Osteoblast (primary cell): ENCODE measurements at regions not wholly inside any gene's neighbourhood (a gene's known extent, or its start where the extent isn't known, plus 50 kb on each side); places are given as distances from the start of the nearest gene placed in this dataset.
"Not testable (repeated sequence)": the region's sequence is repeated elsewhere in the genome, so short reads cannot be mapped to it uniquely, and the experiment has no call there.

Source experiments
- DNase-seq: peaks from one replicate; pipeline ENCODE4 v3.0.0; 2011; ENCODE audit warnings: low spot score, mixed read lengths; ENCODE audit not compliant: insufficient read length; ENCODE audit errors: missing footprints
- H2AFZ ChIP-seq: 2 replicates; pipeline ENCODE4 v1.6.0; 2011; ENCODE audit warnings: mild to moderate bottlenecking, low read length
- H3K27ac ChIP-seq: 2 replicates; pipeline ENCODE4 v1.5.1; 2011; ENCODE audit warnings: mild to moderate bottlenecking, low read depth, low read length, moderate library complexity
- H3K27me3 ChIP-seq: 2 replicates; pipeline ENCODE4 v1.6.0; 2012; ENCODE audit warnings: mild to moderate bottlenecking, control low read depth, inconsistent platforms, low read length, moderate library complexity; ENCODE audit not compliant: insufficient read depth
- H3K36me3 ChIP-seq: 2 replicates; pipeline ENCODE4 v1.5.1; 2011; ENCODE audit warnings: mild to moderate bottlenecking, low read length, control low read depth, moderate library complexity; ENCODE audit not compliant: insufficient read depth
- H3K4me1 ChIP-seq: 2 replicates; pipeline ENCODE4 v1.5.1; 2011; ENCODE audit warnings: mild to moderate bottlenecking, low read length, control low read depth, moderate library complexity; ENCODE audit not compliant: insufficient read depth
- H3K4me2 ChIP-seq: 2 replicates; pipeline ENCODE4 v1.6.0; 2011; ENCODE audit warnings: mild to moderate bottlenecking, low read length; ENCODE audit not compliant: insufficient read depth
- H3K4me3 ChIP-seq: fragments of 200-600 bp; sonication (generic); 3 replicates; pipeline ENCODE4 v1.5.1; 2012; ENCODE audit warnings: mild to moderate bottlenecking, low read length, inconsistent platforms; ENCODE audit not compliant: insufficient read depth
- H3K79me2 ChIP-seq: 2 replicates; pipeline ENCODE4 v1.6.0; 2012; ENCODE audit warnings: mild to moderate bottlenecking, low read length, control low read depth, inconsistent platforms; ENCODE audit not compliant: insufficient read depth
- H3K9me3 ChIP-seq: 2 replicates; pipeline ENCODE4 v1.5.1; 2011; ENCODE audit warnings: low read depth, low read length, control low read depth
- H4K20me1 ChIP-seq: 2 replicates; pipeline ENCODE4 v1.6.0; 2012; ENCODE audit warnings: mild to moderate bottlenecking, low read length, control low read depth; ENCODE audit not compliant: insufficient read depth
- CTCF ChIP-seq: IDR thresholded peaks from 2 replicates; pipeline ENCODE4 v1.5.1; 2011; ENCODE audit warnings: mild to moderate bottlenecking, low read depth, low read length, moderate library complexity; ENCODE audit errors: extremely low read depth

GRCh38 chr12:47610686-47611252, 95.1 kb downstream of the RPAP3 start:
- Histone ChIP-seq H3K9me3 (no peaks in the 10 kb centered on the region), H3K36me3 (no peaks in the 10 kb centered on the region), H3K4me3 (no peak overlapping the region), H3K4me2 (no peak overlapping the region), H3K27me3 (no peaks in the 10 kb centered on the region), H3K4me1 (no peaks in the 10 kb centered on the region), H3K27ac (no peak overlapping the region), H2AFZ (no peak overlapping the region), H4K20me1 (no peaks in the 10 kb centered on the region), H3K79me2 (no peaks in the 10 kb centered on the region)
- TF ChIP-seq CTCF = no peak
- DNase-seq = no peak

GRCh38 chr12:47609806-47610205, 96.0 kb downstream of the RPAP3 start:
- Histone ChIP-seq H3K27me3 (no peaks in the 10 kb centered on the region), H2AFZ (no peak overlapping the region), H3K4me2 (no peak overlapping the region), H3K4me3 (no peak overlapping the region), H3K4me1 (peaks cover 2% of the 10 kb centered on the region), H3K36me3 (no peaks in the 10 kb centered on the region), H3K27ac (no peak overlapping the region), H4K20me1 (no peaks in the 10 kb centered on the region), H3K79me2 (no peaks in the 10 kb centered on the region), H3K9me3 (no peaks in the 10 kb centered on the region)
- TF ChIP-seq CTCF = no peak
- DNase-seq = no peak

- not testable (repeated sequence) for H3K4me2 ChIP-seq, H4K20me1 ChIP-seq, H3K27me3 ChIP-seq, H3K79me2 ChIP-seq, H3K9me3 ChIP-seq, DNase-seq, H2AFZ ChIP-seq, H3K36me3 ChIP-seq, H3K4me3 ChIP-seq, H3K27ac ChIP-seq, H3K4me1 ChIP-seq
Measured at GRCh38 chr12:47608671-47609070, 97.2 kb downstream of the RPAP3 start.

- Histone ChIP-seq H3K4me2 (peak overlapping the region; percentile 14), H3K9me3 (no peaks in the 10 kb centered on the region), H3K4me1 (peaks cover 13% of the 10 kb centered on the region), H3K27me3 (no peaks in the 10 kb centered on the region), H2AFZ (no peak overlapping the region), H3K36me3 (no peaks in the 10 kb centered on the region), H3K4me3 (no peak overlapping the region), H3K79me2 (no peaks in the 10 kb centered on the region), H4K20me1 (no peaks in the 10 kb centered on the region), H3K27ac (peak overlapping the region; percentile 58)
- peak; percentile 29 for DNase-seq
- TF ChIP-seq CTCF = no peak
Measured at GRCh38 chr12:47604221-47604873, 101.5 kb downstream of the RPAP3 start.
